ENCODE measurements at regions not wholly inside any gene's neighbourhood (a gene's known extent, or its start where the extent isn't known, plus 50 kb on each side); places are given as distances from the start of the nearest gene placed in this dataset.
A peak's percentile ranks its signal among the peaks of the same experiment; 100 is the strongest.
"Not testable (repeated sequence)": the region's sequence is repeated elsewhere in the genome, so short reads cannot be mapped to it uniquely, and the experiment has no call there.

DNA sequence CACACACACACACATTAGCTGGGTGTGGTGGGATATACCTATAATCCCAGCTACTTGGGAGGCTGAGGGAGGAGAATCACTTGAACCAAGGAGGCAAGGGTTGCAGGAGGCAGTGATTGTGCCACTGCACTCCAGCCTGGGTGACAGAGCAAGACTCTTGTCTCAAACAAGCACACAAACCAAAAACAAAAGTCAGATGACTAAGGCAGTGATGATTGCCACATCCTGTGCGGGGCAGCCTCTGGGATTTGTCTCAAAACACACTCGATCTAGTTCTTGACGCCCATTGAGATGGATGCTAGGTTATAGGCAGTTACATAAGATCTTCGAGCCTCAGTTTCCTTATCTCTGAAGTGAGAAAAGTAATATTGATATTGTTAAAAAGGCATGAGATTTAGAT is 57.8 kb upstream of the NBPF8 start:
- DNase-seq, result peak; percentile 70

DNA sequence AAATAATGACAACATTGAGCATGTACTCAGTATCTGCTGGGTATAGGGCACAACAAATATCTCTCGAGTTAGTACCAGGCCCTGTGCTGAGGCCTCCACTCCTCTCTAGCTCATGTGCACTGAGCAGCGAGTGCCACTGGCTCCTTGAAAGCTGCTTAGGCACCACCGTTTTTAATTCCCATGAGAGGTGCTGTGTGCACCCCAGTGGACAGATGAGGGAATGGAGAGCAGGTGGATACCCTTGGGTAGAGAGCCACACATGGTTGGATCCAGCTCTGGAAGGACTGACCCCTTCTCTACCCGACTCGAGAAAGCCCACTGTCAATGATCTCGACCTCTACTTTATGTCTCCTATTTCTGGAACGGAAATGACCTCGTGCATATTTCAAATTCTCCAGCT is 58.7 kb upstream of the NBPF8 start:
- peak; percentile 52 for DNase-seq

DNA sequence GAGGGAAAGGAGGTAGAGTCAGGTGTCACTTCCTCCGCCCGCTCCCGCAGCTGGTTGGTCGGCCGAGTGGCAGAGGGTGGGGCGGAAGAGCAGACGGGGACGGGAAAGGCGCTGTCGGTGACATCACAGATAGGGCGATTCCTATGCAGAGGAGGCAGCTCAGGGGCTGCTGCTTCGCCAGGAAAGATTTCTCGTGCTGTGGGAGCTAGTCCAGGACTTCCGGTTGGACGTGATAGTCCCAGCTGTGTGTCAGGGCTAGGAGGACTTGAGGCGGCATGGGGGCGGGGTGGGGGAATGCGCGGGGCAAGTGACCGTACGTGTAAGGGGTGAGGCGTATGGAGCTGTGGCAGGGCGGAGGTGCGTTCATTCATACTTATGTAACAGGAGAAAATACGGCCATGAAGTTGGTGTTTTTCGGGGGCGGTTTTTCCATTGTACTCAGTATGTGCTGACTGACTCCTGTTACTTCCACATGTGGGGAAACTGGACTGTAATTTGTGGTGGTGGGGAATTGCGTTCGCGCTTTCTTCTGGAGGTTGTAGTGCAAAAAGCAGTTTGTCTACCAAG is 60.1 kb upstream of the NBPF8 start:
- peak; percentile 81 for DNase-seq

DNA sequence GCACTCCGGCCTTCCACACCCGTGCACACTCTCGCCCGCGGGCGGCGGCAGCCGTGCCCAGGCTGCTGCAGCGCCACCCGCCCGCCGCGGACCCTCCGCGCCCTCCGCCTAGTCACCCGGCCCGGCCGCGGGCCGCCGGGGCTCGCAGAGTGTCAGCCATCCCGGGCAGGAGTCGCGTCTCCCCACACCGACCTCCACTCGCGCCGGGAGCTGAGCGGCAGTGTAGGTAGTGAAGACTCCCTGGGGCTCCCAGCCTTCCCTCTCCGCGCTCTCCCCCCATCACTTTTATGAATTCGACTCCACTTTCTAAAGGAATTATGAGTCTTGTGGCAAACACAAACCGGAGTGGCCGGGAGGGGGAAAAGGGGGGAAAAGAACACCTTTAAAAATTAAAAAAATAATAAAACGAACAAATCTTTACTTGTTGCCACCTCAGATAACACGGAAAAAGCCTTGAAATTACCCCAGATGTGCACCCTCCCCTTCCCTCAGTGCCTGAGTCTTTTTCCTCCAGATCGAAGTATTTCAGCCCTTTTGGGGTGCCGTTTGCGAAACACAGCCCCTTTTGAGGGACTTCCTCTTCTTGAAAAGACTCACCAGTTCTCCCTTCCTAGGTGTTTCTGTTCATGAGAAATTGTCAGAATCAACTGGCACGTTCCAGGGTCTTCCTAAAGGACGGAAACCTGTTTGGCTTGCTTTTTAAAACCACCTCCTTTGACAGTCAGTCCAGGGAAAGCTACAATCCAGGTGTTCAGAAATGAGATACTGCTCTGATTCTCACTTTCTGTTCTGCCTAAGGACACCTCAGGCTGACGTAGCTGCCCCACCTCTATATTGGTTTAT is 72.4 kb upstream of the NBPF8 start:
- DNase-seq, result peak; percentile 58

DNA sequence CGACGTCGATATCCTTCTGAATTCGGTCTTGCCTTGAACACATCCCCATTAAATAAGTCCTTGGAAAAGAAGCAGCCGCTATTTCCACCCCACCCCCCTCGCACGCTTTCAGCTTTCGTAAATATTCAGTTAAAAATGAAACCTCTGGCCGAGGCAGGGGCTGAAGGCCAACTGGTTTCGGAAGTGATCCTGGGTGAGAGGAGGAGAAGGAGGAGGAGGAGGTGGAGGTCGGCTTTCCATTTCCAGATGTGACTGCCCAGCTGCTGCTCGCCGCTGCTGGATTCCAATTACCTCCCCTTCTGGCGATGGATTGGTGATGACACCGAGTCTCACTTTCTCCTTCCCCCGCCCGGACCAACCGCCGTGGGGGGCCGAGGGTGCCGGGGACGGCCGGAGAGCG is 73.1 kb upstream of the NBPF8 start:
- DNase-seq, result peak; percentile 63

DNA sequence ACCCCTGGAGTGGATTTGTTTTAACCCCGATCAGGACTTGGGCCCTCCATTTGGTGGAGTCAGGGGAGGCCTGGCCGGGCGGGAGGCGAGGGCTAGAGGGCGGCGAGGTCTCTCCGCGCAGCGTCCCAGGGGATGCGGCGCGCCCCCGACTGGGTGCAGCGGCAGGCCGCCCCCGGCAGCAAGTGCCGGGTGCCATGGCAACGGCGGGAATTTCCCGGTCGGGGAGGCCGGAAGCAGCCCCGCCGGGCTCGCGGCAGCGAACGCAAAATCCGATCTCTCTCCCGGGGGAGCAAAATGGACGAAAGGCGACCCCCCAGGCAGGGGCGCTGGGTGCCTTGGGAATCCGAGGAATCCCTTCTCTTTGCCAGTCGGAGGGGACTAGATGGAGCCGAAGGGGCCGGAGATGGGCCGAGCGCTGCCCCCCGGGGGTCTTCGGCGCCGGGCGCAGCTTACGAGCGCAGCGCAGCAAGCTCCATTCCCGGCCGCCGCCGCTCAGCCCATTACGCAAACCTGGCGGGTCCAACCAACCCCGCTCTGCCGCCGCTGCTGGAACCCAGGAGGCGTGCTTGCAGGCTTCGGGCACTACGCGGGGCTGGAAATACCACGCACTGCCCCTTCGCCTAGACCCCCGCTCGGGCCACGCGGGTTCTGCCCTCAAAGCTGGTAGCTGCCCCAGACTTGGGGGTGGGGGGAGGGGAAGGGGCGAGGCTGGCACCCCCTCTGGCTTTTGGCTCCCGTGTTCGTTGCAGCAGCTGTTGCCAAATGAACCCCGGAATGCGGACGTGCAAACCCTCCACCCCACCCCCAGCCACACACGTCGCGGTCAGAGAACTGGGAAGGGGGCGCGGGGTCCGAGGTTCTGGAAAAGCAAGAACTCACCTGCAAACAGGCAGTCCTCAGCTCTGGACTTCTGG is 73.7 kb upstream of the NBPF8 start:
- DNase-seq, result peak; percentile 79

DNA sequence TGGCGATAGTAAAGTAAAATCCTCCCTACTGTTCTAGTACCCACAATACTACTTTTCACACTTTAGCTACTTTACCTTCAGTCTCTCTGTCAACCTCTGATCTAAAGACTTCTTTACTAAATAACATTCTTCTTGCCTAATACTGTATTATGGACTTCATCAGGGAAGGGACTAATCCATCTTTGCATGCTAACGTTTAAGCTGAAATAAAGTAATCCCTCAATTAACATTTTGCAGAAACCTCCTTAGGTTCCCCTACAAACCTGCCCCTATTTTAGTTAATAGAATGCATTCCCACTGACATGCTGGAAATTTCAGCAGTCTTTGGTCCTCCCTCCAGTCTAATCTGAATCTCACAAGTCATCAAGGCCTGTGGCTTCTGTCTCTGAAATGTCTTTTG is 99.1 kb upstream of the NBPF8 start:
- not testable (repeated sequence) for DNase-seq

DNA sequence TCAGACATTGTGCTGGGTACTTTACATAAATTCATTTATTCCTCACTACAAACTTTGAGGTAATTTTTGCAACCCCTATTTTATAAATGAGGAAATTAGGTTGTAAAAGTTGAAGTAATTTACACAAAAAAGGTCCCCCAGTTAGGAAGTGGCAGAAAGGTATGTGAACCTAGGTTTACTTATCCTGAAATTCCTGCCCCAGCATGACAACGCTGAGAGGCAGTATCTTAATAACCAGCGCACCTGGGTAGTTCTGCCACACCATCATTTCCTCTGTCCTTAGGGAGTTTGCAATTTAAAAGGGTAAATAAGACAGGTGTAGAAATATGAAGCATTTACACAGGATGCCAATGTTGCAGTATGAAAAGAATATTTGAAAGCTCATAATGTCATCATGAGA is 102.9 kb upstream of the NBPF8 start:
- DNase-seq, result not testable (repeated sequence)

DNA sequence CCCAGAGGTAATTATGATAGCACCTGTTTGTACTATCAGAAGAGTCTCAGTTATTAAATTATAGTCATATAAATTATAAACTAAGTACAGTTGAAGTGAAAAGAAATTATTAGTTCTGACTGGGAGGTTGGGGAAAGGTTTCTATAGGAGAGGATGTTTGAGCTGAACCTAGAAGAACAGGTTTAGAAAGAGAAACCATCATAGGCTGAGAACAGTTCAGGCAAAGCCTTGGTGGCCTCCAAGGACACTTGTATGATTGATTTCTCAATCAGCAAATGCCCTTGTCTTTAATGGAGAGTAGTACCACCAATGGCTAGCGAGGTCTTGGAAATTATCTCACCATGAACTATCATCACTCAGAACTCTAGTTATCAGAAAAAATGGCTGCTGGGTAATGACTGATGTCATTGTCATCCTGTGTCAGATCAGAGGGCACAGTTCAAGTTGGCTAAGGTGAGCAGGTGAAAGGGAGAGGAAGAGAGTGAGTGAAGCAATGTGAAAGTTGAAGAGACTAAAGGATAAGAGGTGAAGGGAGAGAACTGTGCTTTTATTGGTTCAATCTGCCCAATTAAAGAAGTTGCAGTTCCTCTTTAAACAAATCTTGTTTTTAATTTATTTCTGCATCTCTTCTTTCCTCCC is 105.8 kb upstream of the NBPF8 start:
- not testable (repeated sequence) for DNase-seq

DNA sequence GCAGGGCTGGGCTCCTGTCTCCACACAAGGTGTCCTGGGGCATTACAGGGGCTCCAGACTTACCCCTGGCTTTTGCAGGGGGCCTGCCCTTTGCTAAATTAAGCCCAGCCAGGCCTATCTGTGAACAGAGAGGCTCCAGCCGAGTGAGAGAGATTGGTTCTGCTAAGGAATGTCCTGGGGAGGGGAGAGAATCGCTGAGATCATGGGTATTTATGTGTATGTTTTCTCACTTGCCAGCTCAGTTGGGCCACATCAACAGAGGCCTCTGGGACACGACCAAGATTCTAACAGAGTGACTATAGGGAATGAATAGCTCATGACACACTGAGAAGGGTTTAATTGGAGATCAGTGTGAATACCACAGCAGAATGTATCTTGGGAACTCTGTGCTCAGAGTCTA is 109.8 kb upstream of the NBPF8 start:
- not testable (repeated sequence) for DNase-seq

DNA sequence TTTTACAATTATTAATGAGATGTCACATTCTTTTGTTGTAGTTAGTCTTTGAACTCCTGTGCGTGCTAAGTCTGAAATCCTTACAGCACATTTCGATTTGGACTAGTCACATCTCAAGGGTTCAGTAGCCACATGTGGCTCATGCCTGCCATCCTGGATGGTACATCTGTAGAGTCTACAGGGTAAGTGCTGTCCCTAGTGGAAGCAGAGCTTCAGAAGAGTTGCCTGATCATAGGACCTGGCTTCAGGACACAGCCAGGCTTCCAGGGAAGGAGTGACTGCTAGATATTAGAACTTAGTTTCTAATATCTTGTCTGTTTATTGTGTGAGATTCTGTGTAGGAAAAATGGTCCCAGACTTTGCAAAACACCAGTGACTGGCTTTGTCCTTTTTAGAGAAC is 110.5 kb upstream of the NBPF8 start:
- DNase-seq, result not testable (repeated sequence)

DNA sequence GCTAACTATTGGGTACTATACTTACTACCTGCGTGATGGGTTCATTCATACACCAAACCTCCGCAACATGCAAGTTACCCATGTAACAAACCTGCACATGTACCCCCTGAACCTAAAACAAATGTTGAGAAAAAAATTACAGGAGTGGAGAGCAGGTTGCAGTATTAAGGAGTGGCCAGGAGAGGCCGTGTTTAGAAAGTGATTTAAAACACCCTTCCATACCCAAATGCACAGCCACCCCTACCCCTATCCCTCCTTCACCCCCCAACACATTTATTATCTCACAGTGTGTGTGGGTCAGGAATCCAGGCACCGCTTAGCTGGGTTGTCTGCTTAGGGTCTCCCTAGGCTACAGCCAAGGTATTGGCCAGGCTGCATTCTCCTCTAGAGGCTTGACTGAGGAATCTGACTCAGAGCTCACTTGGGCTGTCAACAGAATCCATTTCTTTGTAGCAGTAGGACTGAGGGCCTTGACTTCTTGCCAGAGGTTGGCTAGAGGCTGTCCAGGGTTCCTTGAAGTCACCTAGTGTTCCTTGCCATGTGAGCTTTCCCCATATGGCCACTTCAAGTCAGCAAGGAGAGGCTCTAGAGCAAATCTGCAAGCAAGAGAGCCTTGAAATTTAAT is 115.3 kb upstream of the NBPF8 start:
- DNase-seq, result not testable (repeated sequence)

DNA sequence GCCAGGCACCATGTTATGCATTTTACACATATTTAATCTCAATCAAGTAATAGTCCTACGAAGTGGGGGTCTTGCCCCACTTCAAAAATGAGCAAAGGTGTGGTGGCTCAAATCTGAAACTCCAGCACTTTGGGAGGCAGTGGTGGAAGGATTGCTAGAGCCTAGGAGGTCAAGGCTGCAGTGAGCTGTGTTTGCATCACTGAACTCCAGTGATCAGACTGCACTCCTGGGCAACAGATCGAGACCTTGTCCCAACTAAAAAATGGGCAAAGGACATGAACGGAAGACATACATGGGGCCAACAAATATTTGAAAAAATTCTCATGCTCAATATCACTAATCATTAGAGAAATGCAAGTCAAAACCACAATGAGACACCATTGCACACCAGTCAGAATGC is 116.3 kb upstream of the NBPF8 start:
- DNase-seq, result not testable (repeated sequence)

DNA sequence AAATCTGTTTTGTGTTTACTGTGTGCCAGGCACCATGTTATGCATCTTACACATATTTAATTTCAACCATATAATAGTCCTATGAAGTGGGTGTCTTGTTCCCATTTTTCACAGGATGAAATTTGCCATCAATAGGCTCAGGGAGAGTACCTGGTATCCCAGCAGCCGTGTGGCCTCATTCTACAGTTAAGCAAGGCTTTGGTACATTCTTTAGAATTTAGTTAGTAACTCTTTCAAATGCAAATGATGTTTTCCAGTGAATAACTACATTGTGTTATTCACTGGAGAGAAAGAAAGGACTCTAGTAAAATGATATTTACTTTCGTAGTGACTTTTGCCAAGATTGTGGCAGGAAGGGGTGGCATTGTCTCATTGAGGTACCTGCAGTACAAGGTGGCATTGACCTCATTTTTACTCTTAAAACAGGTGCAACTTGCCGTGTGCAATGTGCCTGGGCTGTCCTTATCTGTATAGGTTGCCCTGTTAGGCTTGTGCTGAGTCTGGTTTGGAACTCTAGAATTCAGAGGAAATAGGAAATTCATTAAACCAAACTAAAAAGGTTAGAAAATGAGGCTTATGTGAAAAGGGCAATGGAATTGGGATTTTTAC is 117.4 kb upstream of the NBPF8 start:
- not testable (repeated sequence) for DNase-seq

DNA sequence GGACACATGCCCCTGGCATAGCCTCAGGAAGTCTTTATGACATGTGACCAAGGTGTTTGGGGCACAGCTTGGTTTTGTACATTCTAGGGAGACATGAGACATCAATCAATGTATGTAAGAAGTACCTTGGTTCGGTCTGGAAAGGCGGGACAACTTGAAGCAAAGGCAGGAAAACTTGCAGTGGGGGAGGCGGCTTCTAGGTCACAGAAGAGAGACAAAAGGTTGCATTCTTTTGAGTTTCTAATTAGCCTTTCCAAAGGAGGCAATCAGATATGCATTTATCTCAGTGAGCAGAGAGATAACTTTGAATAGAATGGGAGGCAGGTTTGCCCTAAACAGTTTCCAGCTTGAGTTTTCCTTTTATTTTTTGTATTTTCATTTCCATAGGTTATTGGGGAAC is 113.8 kb upstream of the SEC22B start:
- DNase-seq, result not testable (repeated sequence)

DNA sequence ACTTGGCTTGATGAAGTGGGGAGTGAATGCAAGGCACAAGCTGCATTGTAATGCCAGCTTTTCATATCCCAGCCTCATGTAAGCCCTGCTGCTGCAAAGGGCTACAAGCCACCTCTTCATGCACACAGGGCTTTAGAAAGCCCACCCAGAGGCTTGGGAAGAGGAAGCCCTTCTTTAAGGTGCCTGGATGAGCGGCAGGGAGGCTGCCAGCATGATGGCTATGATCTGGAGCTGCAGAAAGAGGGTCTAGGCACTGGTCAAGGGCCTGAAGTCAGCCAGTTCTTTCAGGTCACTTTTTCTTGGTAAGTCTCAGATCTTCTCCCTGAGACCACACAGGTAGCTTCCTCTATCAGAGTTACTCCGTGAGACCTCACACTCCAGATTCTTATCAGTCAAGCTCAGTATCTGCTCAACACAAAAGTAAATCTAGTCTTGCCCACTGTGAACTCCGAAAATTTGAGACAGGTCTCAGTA is 113.3 kb upstream of the SEC22B start:
- not testable (repeated sequence) for DNase-seq

DNA sequence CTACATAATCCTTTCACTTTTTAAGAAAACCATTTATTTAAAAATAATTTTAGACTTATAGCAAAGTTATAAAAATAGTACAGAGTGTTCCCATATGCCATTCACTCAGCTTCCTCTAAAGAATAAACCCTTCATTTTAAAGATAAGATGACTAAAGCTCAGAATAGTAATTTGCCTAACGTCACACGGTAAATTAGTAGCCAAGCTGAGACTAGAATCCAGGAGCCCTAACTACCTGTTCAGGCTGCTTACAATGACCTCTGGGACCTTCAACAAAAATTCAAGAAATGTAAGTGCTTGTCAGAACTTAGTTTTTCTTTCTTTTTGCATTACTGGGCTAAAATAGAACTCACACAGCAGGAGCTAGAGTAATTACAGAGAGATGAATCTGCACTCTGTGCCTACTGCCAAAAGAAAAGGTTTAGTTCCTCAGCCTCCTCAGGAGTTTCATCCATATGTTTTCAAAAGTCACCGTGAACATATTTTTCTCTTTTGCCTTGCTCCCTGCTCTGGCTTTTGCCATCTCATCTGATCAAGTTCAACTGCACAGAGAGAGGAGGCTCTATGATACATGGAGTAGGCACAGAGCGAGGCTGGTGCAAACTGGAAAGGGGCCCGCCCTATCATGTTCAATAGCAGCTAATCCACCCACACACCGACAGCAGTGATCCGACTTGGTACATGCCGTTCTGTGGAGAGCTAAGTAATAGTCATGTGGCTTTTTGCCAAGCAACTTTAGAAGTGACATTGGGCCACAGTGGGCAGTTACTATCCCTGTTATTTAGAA is 112.7 kb upstream of the SEC22B start:
- not testable (repeated sequence) for DNase-seq

DNA sequence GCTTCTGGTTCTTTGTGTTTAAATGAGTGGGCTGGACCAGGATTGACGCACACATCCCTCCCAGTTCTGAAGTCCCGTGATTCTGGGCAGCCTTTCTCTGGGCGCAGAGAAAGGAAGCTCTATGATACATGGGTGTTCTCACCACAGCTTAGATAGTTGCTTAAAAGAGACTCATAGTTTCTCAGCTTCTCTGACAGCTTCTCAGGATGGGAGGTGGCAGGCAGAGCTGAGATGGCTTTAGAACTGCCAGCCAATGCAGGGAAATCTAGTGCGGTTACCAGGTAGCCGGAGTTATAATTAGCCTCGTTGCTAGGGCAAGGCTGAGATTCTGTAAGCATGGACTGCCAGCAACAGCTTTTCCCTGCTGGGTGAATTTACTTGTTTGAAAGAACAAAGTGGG is 111.8 kb upstream of the SEC22B start:
- not testable (repeated sequence) for DNase-seq

DNA sequence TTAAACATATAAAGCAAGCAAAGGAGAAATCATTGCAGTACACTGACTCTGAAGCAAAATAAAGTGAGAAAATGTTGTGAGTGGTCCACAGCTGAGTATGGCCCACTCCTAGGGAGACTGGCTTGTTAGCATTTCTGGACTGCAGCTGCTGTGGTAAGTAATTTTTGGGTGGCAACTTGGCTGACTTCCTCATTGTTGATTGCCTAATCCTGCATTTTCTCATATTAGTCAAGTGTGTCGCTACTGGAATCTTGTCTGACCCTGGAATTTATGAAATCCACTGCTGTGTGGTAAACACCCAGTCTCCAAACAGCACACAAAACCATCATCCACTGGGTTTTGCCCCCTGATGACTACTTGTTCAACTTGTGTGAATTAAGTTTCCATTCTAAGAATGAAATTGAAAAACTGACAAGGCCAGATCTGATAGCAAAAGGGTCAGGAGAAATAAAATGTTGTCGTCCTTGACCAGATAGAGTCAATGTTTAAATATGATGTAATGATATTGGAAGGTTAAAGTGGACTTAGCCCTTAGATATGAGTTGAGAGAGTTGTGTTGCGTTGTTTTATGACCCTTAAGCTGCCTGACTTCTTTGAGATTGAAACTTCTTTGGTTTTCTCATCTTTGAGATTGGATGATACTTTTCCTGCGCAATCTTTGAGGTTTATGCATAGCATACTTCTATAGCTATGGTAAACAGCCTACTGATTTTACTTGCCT is 106.6 kb upstream of the SEC22B start:
- not testable (repeated sequence) for DNase-seq

DNA sequence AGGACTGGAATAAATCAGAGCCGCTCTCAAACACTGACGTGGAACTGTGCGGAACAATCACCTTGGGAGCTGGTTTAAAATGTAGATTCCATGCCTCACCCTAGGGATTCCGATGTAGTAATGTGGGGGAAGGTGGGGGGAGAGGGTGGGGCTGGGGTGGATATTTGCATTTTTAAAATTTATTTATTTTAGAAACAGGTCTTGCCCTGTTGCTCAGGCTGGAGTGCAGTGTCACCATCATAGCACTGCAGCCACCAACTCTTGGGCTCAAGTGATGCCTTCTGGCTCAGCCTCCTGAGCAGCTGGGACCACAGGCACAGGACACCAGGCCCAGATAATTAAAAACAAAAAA is 101.9 kb upstream of the SEC22B start:
- not testable (repeated sequence) for DNase-seq

Data from activated CD8-positive, alpha-beta memory T cell treated with anti-CD3 and anti-CD28 coated beads for 24 hours (primary cell).